NT2/D1 (cell line): ENCODE measurements at regions not wholly inside any gene's neighbourhood (a gene's known extent, or its start where the extent isn't known, plus 50 kb on each side); places are given as distances from the start of the nearest gene placed in this dataset.

Source experiments
- DNase-seq: peaks from one replicate; pipeline ENCODE4 v3.0.0-alpha.2; 2011; ENCODE audit warnings: low read depth, low spot score
- H3K27me3 ChIP-seq: 2 replicates; pipeline ENCODE4 v1.6.0; 2011; ENCODE audit warnings: mild to moderate bottlenecking; ENCODE audit not compliant: insufficient read length, insufficient read depth
- H3K36me3 ChIP-seq: 2 replicates; pipeline ENCODE4 v1.6.1; 2011; ENCODE audit warnings: mild to moderate bottlenecking, low read length, mixed read lengths; ENCODE audit not compliant: insufficient read depth, insufficient read length
- H3K4me1 ChIP-seq: 2 replicates; pipeline ENCODE4 v1.5.1; 2011; ENCODE audit not compliant: insufficient read depth, insufficient read length
- H3K4me3 ChIP-seq: 2 replicates; pipeline ENCODE4 v1.5.1; 2011; ENCODE audit warnings: low read depth; ENCODE audit not compliant: insufficient read length
- H3K9ac ChIP-seq: 2 replicates; pipeline ENCODE4 v1.6.0; 2011; ENCODE audit warnings: low read depth; ENCODE audit not compliant: insufficient read length
- H3K9me3 ChIP-seq: 2 replicates; pipeline ENCODE4 v1.5.1; 2011; ENCODE audit warnings: mild to moderate bottlenecking, low read length; ENCODE audit not compliant: insufficient read depth
- SUZ12 ChIP-seq: IDR thresholded peaks from 2 replicates; pipeline ENCODE4 v1.6.1; 2011; ENCODE audit not compliant: insufficient read length, insufficient read depth; ENCODE audit errors: extremely low read depth
- YY1 ChIP-seq: IDR thresholded peaks from 2 replicates; pipeline ENCODE4 v1.6.1; 2011; ENCODE audit not compliant: insufficient read length, insufficient read depth
- ZNF274 ChIP-seq: IDR thresholded peaks from 2 replicates; pipeline ENCODE4 v1.6.1; 2011; ENCODE audit warnings: mild to moderate bottlenecking, low read depth, low read length

GRCh38 chrX:102008901-102009300, 77.1 kb upstream of the ZMAT1 start:
- H3K9ac ChIP-seq: no peak overlapping the region
- TF ChIP-seq ZNF274 (no peak), YY1 (no peak), SUZ12 (no peak)
- no peak for DNase-seq
- no peak overlapping the region for H3K4me3 ChIP-seq
- H3K4me1 ChIP-seq: no peaks in the 10 kb centered on the region
- H3K27me3 ChIP-seq: no peaks in the 10 kb centered on the region
- H3K36me3 ChIP-seq: no peaks in the 10 kb centered on the region
- H3K9me3 ChIP-seq: no peaks in the 10 kb centered on the region

- peak; percentile 18 for DNase-seq
- no peaks in the 10 kb centered on the region for H3K36me3 ChIP-seq
- no peak for TF ChIP-seq SUZ12
- TF ChIP-seq YY1: no peak
- TF ChIP-seq ZNF274: no peak
- H3K4me3 ChIP-seq: no peak overlapping the region
- no peaks in the 10 kb centered on the region for H3K27me3 ChIP-seq
- H3K9ac ChIP-seq: no peak overlapping the region
- no peaks in the 10 kb centered on the region for H3K9me3 ChIP-seq
- H3K4me1 ChIP-seq: peaks cover 3% of the 10 kb centered on the region
Observed at GRCh38 chrX:101999644-102000539, 68.1 kb upstream of the ZMAT1 start.

GRCh38 chrX:101993335-101993734, 61.5 kb upstream of the ZMAT1 start:
- H3K27me3 ChIP-seq: no peaks in the 10 kb centered on the region
- TF ChIP-seq ZNF274: no peak
- no peak for TF ChIP-seq SUZ12
- no peak for TF ChIP-seq YY1
- H3K4me3 ChIP-seq: no peak overlapping the region
- no peak overlapping the region for H3K9ac ChIP-seq
- H3K4me1 ChIP-seq: no peaks in the 10 kb centered on the region
- H3K36me3 ChIP-seq: no peaks in the 10 kb centered on the region
- DNase-seq: no peak
- H3K9me3 ChIP-seq: no peaks in the 10 kb centered on the region

GRCh38 chrX:101986586-101986985, 54.8 kb upstream of the ZMAT1 start:
- Histone ChIP-seq H3K9me3 (no peaks in the 10 kb centered on the region), H3K27me3 (no peaks in the 10 kb centered on the region), H3K4me1 (no peaks in the 10 kb centered on the region), H3K4me3 (no peak overlapping the region), H3K36me3 (no peaks in the 10 kb centered on the region), H3K9ac (no peak overlapping the region)
- no peak for TF ChIP-seq SUZ12
- TF ChIP-seq YY1: no peak
- no peak for TF ChIP-seq ZNF274
- DNase-seq: no peak
